Aorta (tissue), 5 donors: ENCODE measurements at regions not wholly inside any gene's neighbourhood (a gene's known extent, or its start where the extent isn't known, plus 50 kb on each side); places are given as distances from the start of the nearest gene placed in this dataset.

ENCODE experiments used
- ATAC-seq: fragments of 200-7000 bp; cut with Tn5 transposase; one replicate; pipeline ENCODE4 v1.9.1; 2022; ENCODE audit warnings: moderate library complexity; ENCODE audit not compliant: low FRiP score
- DNase-seq, 2 donors: peaks; one replicate each; pipeline ENCODE4 v3.0.0-alpha.2; 2020
- H3K27ac ChIP-seq, 2 donors: one replicate each; pipeline ENCODE4 v1.5.1; 2013; ENCODE audit warnings: low read length in 2 of 2, mild to moderate bottlenecking in 2 of 2, moderate library complexity in 2 of 2, control low read depth in 1 of 2, inconsistent platforms in 1 of 2, low read depth in 1 of 2
- H3K27me3 ChIP-seq, 2 donors: one replicate each; pipeline ENCODE4 v1.6.1; 2013; ENCODE audit warnings: control low read depth in 1 of 2, low read length in 1 of 2, mild to moderate bottlenecking in 1 of 2, moderate library complexity in 1 of 2; ENCODE audit not compliant: insufficient read depth in 2 of 2, control insufficient read depth in 1 of 2
- H3K36me3 ChIP-seq, 2 donors: one replicate each; pipeline ENCODE4 v1.6.1; 2013; ENCODE audit warnings: control low read depth in 1 of 2, low read length in 1 of 2, mild to moderate bottlenecking in 1 of 2; ENCODE audit not compliant: insufficient read depth in 2 of 2, control insufficient read depth in 1 of 2
- H3K4me1 ChIP-seq, 2 donors: one replicate each; pipeline ENCODE4 v1.6.1; 2013; ENCODE audit warnings: low read length in 2 of 2, control low read depth in 1 of 2, mild to moderate bottlenecking in 1 of 2, moderate library complexity in 1 of 2; ENCODE audit not compliant: insufficient read depth in 2 of 2, control insufficient read depth in 1 of 2
- H3K4me3 ChIP-seq, 2 donors: one replicate each; pipeline ENCODE4 v1.5.1; 2013; ENCODE audit warnings: low read length in 2 of 2, control low read depth in 1 of 2, mild to moderate bottlenecking in 1 of 2
- H3K9me3 ChIP-seq: one replicate; pipeline ENCODE4 v1.6.1; 2013; ENCODE audit warnings: mild to moderate bottlenecking, low read length; ENCODE audit not compliant: control insufficient read depth
- WGBS, 2 donors: extraction: QIAGEN DNeasy Blood & Tissue Kit; methylation state at CpG; one replicate each; pipeline ENCODE4 v1.1.7; 2013; 5-methylcytosine and 5-hydroxymethylcytosine counted together
- intact Hi-C, 2 donors: fragments of 100-400 bp; cut with DNase I; formaldehyde crosslinking; loops; one replicate each; pipeline versions ENCODE4 v1.14.2 to v1.15.0; 2022
- donor health status: healthy with polysubstance abuse.
- donor health status: Bipolar disorder and iron deficiency.
- donor health status: DM: no; HTN: no; CAD: no.
- donor health status: DM: no; HTN: no; CAD: no.
- donor health status: DM: yes; HTN: yes; CAD: no.

- Histone ChIP-seq H3K36me3 (no peaks in the 10 kb centered on the region), H3K4me3 (no peak overlapping the region), H3K27me3 (peaks cover 0 to 3% of the 10 kb centered on the region in 2 donors), H3K27ac (no peak overlapping the region), H3K4me1 (no peaks in the 10 kb centered on the region), H3K9me3 (no peaks in the 10 kb centered on the region)
- intact Hi-C loops: no loop called here
- ATAC-seq (no peak), DNase-seq (no peak)
These were observed 373.7 kb downstream of the TLE4 start for GRCh38 chr9:79945495-79945894.

- no peaks in the 10 kb centered on the region for H3K36me3 ChIP-seq
- intact Hi-C loops: no loop called here
- no peaks in the 10 kb centered on the region for H3K4me1 ChIP-seq
- H3K27me3 ChIP-seq: peaks cover 0 to 3% of the 10 kb centered on the region in 2 donors
- H3K27ac ChIP-seq: no peak overlapping the region
- DNase-seq (no peak), ATAC-seq (no peak)
- 55 to 66% methylated on average over 1 of the region's 1 CpG for WGBS, 2 donors
- H3K4me3 ChIP-seq: no peak overlapping the region
- H3K9me3 ChIP-seq: no peaks in the 10 kb centered on the region
These were observed 373.3 kb downstream of the TLE4 start for GRCh38 chr9:79945016-79945415.

- ATAC-seq: no peak
- Histone ChIP-seq H3K4me3 (no peak overlapping the region), H3K4me1 (no peaks in the 10 kb centered on the region), H3K27me3 (peaks cover 0 to 3% of the 10 kb centered on the region in 2 donors), H3K9me3 (peaks cover 3% of the 10 kb centered on the region), H3K36me3 (no peaks in the 10 kb centered on the region), H3K27ac (no peak overlapping the region)
- DNase-seq: no peak
- WGBS, 2 donors: 66 to 72% methylated on average over 6 of the region's 6 CpGs
- intact Hi-C loops: no loop called here
These were observed 369.2 kb downstream of the TLE4 start for GRCh38 chr9:79940919-79941318.

GRCh38 chr9:79939819-79940218 lies 368.1 kb downstream of the TLE4 start:
- ATAC-seq: no peak
- no peak for DNase-seq
- intact Hi-C loops: no loop called here

GRCh38 chr9:79936336-79936735 lies 364.6 kb downstream of the TLE4 start:
- WGBS, 2 donors: 54 to 55% methylated on average over 4 of the region's 4 CpGs
- Histone ChIP-seq H3K27me3 (no peaks in the 10 kb centered on the region), H3K36me3 (no peaks in the 10 kb centered on the region), H3K4me1 (no peaks in the 10 kb centered on the region), H3K27ac (no peak overlapping the region), H3K4me3 (no peak overlapping the region), H3K9me3 (peaks cover 3% of the 10 kb centered on the region)
- no peak for ATAC-seq
- DNase-seq: no peak
- intact Hi-C loops: no loop called here

More at GRCh38 chr9:79939819-79940218, 368.1 kb downstream of the TLE4 start:
- Histone ChIP-seq H3K27ac (no peak overlapping the region), H3K4me3 (no peak overlapping the region), H3K9me3 (peaks cover 3% of the 10 kb centered on the region), H3K4me1 (no peaks in the 10 kb centered on the region), H3K36me3 (no peaks in the 10 kb centered on the region), H3K27me3 (peaks cover 0 to 3% of the 10 kb centered on the region in 2 donors)
- WGBS, 2 donors: 11 to 21% methylated on average over 5 of the region's 5 CpGs

- Histone ChIP-seq H3K4me3 (no peak overlapping the region), H3K36me3 (no peaks in the 10 kb centered on the region), H3K27ac (no peak overlapping the region), H3K4me1 (no peaks in the 10 kb centered on the region), H3K9me3 (no peaks in the 10 kb centered on the region), H3K27me3 (no peaks in the 10 kb centered on the region)
- 85 to 88% methylated on average over 4 of the region's 4 CpGs for WGBS, 2 donors
- intact Hi-C loops: no loop called here
- no peak for DNase-seq
- no peak for ATAC-seq
These were observed 357.5 kb downstream of the TLE4 start for GRCh38 chr9:79929285-79929684.

GRCh38 chr9:79928661-79929223 lies 357.0 kb downstream of the TLE4 start:
- intact Hi-C loops: no loop called here
- Histone ChIP-seq H3K4me3 (no peak overlapping the region), H3K9me3 (no peaks in the 10 kb centered on the region), H3K4me1 (no peaks in the 10 kb centered on the region), H3K36me3 (no peaks in the 10 kb centered on the region), H3K27ac (no peak overlapping the region), H3K27me3 (no peaks in the 10 kb centered on the region)
- 85 to 86% methylated on average over 4 of the region's 4 CpGs for WGBS, 2 donors
- ATAC-seq (no peak), DNase-seq (no peak)

- ATAC-seq (no peak), DNase-seq (no peak)
- H3K27me3 ChIP-seq: no peaks in the 10 kb centered on the region
- intact Hi-C loops: no loop called here
- H3K4me3 ChIP-seq: no peak overlapping the region
- no peaks in the 10 kb centered on the region for H3K9me3 ChIP-seq
- H3K36me3 ChIP-seq: no peaks in the 10 kb centered on the region
- no peak overlapping the region for H3K27ac ChIP-seq
- no peaks in the 10 kb centered on the region for H3K4me1 ChIP-seq
These were observed 353.6 kb downstream of the TLE4 start for GRCh38 chr9:79925326-79925725.

GRCh38 chr9:79924836-79925235 lies 353.1 kb downstream of the TLE4 start:
- intact Hi-C loops: no loop called here
- Histone ChIP-seq H3K36me3 (no peaks in the 10 kb centered on the region), H3K4me3 (no peak overlapping the region), H3K27ac (no peak overlapping the region), H3K27me3 (no peaks in the 10 kb centered on the region), H3K4me1 (no peaks in the 10 kb centered on the region), H3K9me3 (no peaks in the 10 kb centered on the region)
- no peak for ATAC-seq
- no peak for DNase-seq
- 73 to 88% methylated on average over 2 of the region's 2 CpGs for WGBS, 2 donors
